ENCODE measurements at regions not wholly inside any gene's neighbourhood (a gene's known extent, or its start where the extent isn't known, plus 50 kb on each side); places are given as distances from the start of the nearest gene placed in this dataset.

- TF ChIP-seq POLR2A (IDR thresholded peaks at IDR 0.05), result no peak
- no peak for TF ChIP-seq CTCF (IDR thresholded peaks at IDR 0.05)
Measured at GRCh38 chr15:69842851-69843250, 254.9 kb downstream of the TLE3 start.

Measured in vagina (tissue), 2 donors.